CD4-positive, alpha-beta T cell (primary cell): ENCODE measurements at regions not wholly inside any gene's neighbourhood (a gene's known extent, or its start where the extent isn't known, plus 50 kb on each side); places are given as distances from the start of the nearest gene placed in this dataset.

ENCODE experiments used
- ATAC-seq: fragments of 200-7000 bp; cut with Tn5 transposase; one replicate; pipeline ENCODE4 v1.10.0; 2022; ENCODE audit warnings: mild to moderate bottlenecking; ENCODE audit not compliant: poor library complexity
- CTCF ChIA-PET: fragments of 350-600 bp; sonication (Branson Sonifier 250); formaldehyde crosslinking; loops from one replicate; lab custom pipeline; 2021; ENCODE audit warnings: antibody characterized with exemption, inconsistent platforms; lab: Charles Lee
- POLR2A ChIA-PET: fragments of 350-600 bp; sonication (Branson Sonifier 250); formaldehyde crosslinking; loops from one replicate; lab custom pipeline; 2021; ENCODE audit warnings: antibody characterized with exemption, inconsistent platforms; lab: Charles Lee
- DNase-seq, 14 experiments: peaks; one replicate each; pipeline ENCODE4 v3.0.0-alpha.2; 2013 to 2020; ENCODE audit warnings: mixed read lengths in 2 of 14
- H3K27ac ChIP-seq, 2 donors: one replicate each; pipeline versions ENCODE4 v1.5.1 to v1.7.0; 2013; ENCODE audit warnings: low read length in 2 of 2, low read depth in 1 of 2, mild to moderate bottlenecking in 1 of 2
- H3K27me3 ChIP-seq, 2 experiments: 1 replicate in 1 of 2; 2 replicates in 1 of 2; pipeline versions ENCODE4 v1.6.1 to v1.7.0; 2013; ENCODE audit warnings: low read length in 2 of 2, control low read depth in 1 of 2, mild to moderate bottlenecking in 1 of 2, moderate library complexity in 1 of 2; ENCODE audit not compliant: insufficient read depth in 2 of 2, control insufficient read depth in 1 of 2
- H3K36me3 ChIP-seq: one replicate; pipeline ENCODE4 v1.6.1; 2013; ENCODE audit warnings: low read length, control low read depth; ENCODE audit not compliant: insufficient read depth
- H3K4me1 ChIP-seq: one replicate; pipeline ENCODE4 v1.6.1; 2013; ENCODE audit warnings: low read length, control low read depth; ENCODE audit not compliant: insufficient read depth
- H3K4me3 ChIP-seq: one replicate; pipeline ENCODE4 v1.5.1; 2013; ENCODE audit warnings: mild to moderate bottlenecking, low read length, moderate library complexity
- H3K9me3 ChIP-seq, 2 experiments: 1 replicate in 1 of 2; 2 replicates in 1 of 2; pipeline versions ENCODE4 v1.6.1 to v1.7.0; 2013; ENCODE audit warnings: low read length in 2 of 2, mild to moderate bottlenecking in 2 of 2, control low read depth in 1 of 2, moderate library complexity in 1 of 2; ENCODE audit not compliant: control insufficient read depth in 1 of 2, insufficient read depth in 1 of 2
- H3K27ac Mint-ChIP-seq: one replicate; pipeline ENCODE4 v1.8.0; 2020; ENCODE audit warnings: mixed read lengths
- H3K27me3 Mint-ChIP-seq: one replicate; pipeline ENCODE4 v1.8.0; 2021; ENCODE audit warnings: mixed read lengths
- H3K36me3 Mint-ChIP-seq: one replicate; pipeline ENCODE4 v1.8.0; 2021; ENCODE audit warnings: low read depth, mixed read lengths
- H3K4me1 Mint-ChIP-seq: one replicate; pipeline ENCODE4 v1.8.0; 2021; ENCODE audit warnings: low read depth, mixed read lengths
- H3K4me3 Mint-ChIP-seq: one replicate; pipeline ENCODE4 v1.8.0; 2020; ENCODE audit warnings: mild to moderate bottlenecking, mixed read lengths
- H3K9me3 Mint-ChIP-seq: one replicate; pipeline ENCODE4 v1.8.0; 2020; ENCODE audit warnings: mixed read lengths
- intact Hi-C, 2 experiments: fragments of 100-400 bp; cut with DNase I in 1 of 2; cut with micrococcal nuclease in 1 of 2; formaldehyde crosslinking; loops; one replicate each; pipeline versions ENCODE4 v1.15.1 to v1.9.0; 2023 to 2025; cut with DNase I, micrococcal nuclease
- TF ChIP-seq, protein P1 (sequence below): fragments of 200-600 bp; IDR thresholded peaks from one replicate; pipeline ENCODE4 v1.8.0; 2022; ENCODE audit warnings: antibody characterized with exemption, mild to moderate bottlenecking

DNA sequence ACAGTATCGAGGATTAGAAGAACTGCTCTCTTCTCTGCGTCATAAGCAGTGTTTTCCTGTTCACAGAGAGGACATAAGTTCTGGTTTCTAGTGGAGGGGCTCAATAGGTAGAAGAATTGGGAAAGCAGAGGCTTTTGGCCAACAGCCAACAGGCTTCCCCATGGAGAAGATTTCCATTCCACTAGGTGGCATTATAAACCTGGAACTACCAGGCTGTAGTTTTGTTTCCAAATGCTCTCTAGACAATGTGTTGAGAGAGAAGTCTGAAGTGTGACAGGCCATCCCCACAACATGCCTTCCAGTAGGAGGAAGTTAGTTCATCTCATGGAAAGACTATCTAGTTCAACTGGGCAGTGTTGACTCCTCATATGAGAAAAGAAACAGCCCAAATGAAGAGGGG, 63.8 kb upstream of the ANXA10 start:
- ATAC-seq (no peak), DNase-seq (no peak)
- no peaks in the 10 kb centered on the region for H3K36me3 ChIP-seq
- Mint-ChIP-seq H3K27ac (no peak overlapping the region), H3K4me1 (no peaks in the 10 kb centered on the region), H3K4me3 (no peak overlapping the region), H3K27me3 (no peaks in the 10 kb centered on the region), H3K36me3 (no peaks in the 10 kb centered on the region), H3K9me3 (no peaks in the 10 kb centered on the region)
- H3K4me3 ChIP-seq: no peak overlapping the region
- ChIA-PET CTCF (no interaction called here), POLR2A (no interaction called here)
- no peaks in the 10 kb centered on the region for H3K4me1 ChIP-seq
- TF ChIP-seq, protein P1, sequence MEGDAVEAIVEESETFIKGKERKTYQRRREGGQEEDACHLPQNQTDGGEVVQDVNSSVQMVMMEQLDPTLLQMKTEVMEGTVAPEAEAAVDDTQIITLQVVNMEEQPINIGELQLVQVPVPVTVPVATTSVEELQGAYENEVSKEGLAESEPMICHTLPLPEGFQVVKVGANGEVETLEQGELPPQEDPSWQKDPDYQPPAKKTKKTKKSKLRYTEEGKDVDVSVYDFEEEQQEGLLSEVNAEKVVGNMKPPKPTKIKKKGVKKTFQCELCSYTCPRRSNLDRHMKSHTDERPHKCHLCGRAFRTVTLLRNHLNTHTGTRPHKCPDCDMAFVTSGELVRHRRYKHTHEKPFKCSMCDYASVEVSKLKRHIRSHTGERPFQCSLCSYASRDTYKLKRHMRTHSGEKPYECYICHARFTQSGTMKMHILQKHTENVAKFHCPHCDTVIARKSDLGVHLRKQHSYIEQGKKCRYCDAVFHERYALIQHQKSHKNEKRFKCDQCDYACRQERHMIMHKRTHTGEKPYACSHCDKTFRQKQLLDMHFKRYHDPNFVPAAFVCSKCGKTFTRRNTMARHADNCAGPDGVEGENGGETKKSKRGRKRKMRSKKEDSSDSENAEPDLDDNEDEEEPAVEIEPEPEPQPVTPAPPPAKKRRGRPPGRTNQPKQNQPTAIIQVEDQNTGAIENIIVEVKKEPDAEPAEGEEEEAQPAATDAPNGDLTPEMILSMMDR: no peak
- intact Hi-C loops: no loop called here
- H3K27ac ChIP-seq: no peak overlapping the region
- H3K27me3 ChIP-seq: no peaks in the 10 kb centered on the region
- peaks cover 0 to 6% of the 10 kb centered on the region in 2 experiments for H3K9me3 ChIP-seq

DNA sequence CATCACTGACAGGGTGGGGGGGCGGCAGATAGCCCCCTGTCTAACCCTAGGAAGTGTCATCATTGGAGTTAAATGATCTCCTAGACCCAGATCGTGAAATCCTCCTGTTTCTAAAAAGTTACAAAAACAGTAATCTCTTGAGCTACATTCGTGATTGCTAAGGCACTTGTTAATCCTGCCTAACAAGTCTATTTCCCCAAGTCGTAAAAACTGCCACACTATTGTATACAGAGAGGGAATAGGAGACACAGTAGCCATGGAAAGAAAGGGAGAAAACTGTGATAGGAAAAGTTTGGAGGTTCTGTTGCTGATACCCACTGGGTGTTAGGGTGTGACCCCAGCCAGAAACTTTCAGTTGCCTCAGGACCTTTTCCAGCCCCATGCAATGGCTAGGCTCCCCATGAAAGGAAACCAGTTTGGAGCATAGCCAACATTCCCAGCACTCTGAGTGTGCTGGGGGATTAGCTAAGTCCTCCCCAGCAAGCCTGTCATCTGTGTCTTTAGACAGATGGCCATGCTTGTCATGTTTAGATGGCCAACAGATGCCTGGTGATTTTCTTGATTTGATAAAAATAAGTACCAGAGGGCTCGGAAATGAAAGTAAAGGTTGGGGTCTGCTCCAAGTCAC, 63.3 kb upstream of the ANXA10 start:
- no peak overlapping the region for H3K27ac ChIP-seq
- H3K4me1 ChIP-seq: no peaks in the 10 kb centered on the region
- peaks cover 0 to 6% of the 10 kb centered on the region in 2 experiments for H3K9me3 ChIP-seq
- ChIA-PET CTCF (no interaction called here), POLR2A (no interaction called here)
- no peak overlapping the region for H3K4me3 ChIP-seq
- no peaks in the 10 kb centered on the region for H3K4me1 Mint-ChIP-seq
- H3K27me3 Mint-ChIP-seq: no peaks in the 10 kb centered on the region
- no peak for ATAC-seq
- no peak for DNase-seq
- no peaks in the 10 kb centered on the region for H3K9me3 Mint-ChIP-seq
- H3K36me3 ChIP-seq: no peaks in the 10 kb centered on the region
- TF ChIP-seq, protein P1: no peak
- no peaks in the 10 kb centered on the region for H3K36me3 Mint-ChIP-seq
- H3K4me3 Mint-ChIP-seq: no peak overlapping the region
- intact Hi-C loops: no loop called here
- H3K27me3 ChIP-seq: no peaks in the 10 kb centered on the region
- H3K27ac Mint-ChIP-seq: no peak overlapping the region

DNA sequence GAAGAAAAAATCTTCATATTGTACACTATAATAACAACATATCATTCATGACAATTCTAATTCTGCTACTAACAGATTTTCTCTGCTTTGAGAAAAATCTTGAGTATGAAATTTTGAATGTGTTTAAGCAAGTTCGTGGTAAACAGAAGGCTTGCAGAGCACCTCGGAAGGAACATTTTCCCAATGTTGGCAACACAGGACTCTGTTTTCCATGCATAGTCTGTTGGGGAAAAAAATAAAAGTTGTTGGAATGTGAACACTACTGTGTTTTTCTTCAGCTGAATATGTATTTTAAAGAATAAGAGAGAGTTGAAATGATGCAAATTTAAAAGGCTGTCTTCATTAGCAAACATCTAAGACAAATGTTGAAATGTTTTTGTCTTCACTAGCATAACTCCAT, 54.7 kb upstream of the ANXA10 start:
- H3K27ac Mint-ChIP-seq: no peak overlapping the region
- Histone ChIP-seq H3K4me3 (no peak overlapping the region), H3K9me3 (no peaks in the 10 kb centered on the region), H3K27me3 (no peaks in the 10 kb centered on the region), H3K36me3 (no peaks in the 10 kb centered on the region), H3K4me1 (no peaks in the 10 kb centered on the region), H3K27ac (no peak overlapping the region)
- no peak for ATAC-seq
- TF ChIP-seq, protein P1: no peak
- no peak overlapping the region for H3K4me3 Mint-ChIP-seq
- CTCF ChIA-PET: no interaction called here
- DNase-seq: no peak
- H3K36me3 Mint-ChIP-seq: no peaks in the 10 kb centered on the region
- H3K27me3 Mint-ChIP-seq: no peaks in the 10 kb centered on the region
- H3K9me3 Mint-ChIP-seq: no peaks in the 10 kb centered on the region
- intact Hi-C loops: no loop called here
- no peaks in the 10 kb centered on the region for H3K4me1 Mint-ChIP-seq
- POLR2A ChIA-PET: no interaction called here
